Fibroblast of lung (primary cell): ENCODE measurements at regions not wholly inside any gene's neighbourhood (a gene's known extent, or its start where the extent isn't known, plus 50 kb on each side); places are given as distances from the start of the nearest gene placed in this dataset.

Experiments used
- DNase-seq, 2 donors: peaks; one replicate each; pipeline versions ENCODE4 v3.0.0 to v3.0.0-alpha.2; 2010; ENCODE audit warnings: low read depth in 2 of 2
- H2AFZ ChIP-seq: 2 replicates; pipeline ENCODE4 v1.5.1; 2012; ENCODE audit warnings: low read length, control low read depth, inconsistent platforms
- H3K27ac ChIP-seq: 2 replicates; pipeline ENCODE4 v1.5.1; 2011; ENCODE audit warnings: low read length, control low read depth; ENCODE audit not compliant: insufficient read depth
- H3K27me3 ChIP-seq: 2 replicates; pipeline ENCODE4 v1.5.1; 2011; ENCODE audit warnings: mild to moderate bottlenecking, low read length; ENCODE audit not compliant: control insufficient read depth, insufficient read depth
- H3K36me3 ChIP-seq: 2 replicates; pipeline ENCODE4 v1.5.1; 2011; ENCODE audit warnings: low read length; ENCODE audit not compliant: control insufficient read depth, insufficient read depth
- H3K4me1 ChIP-seq: 2 replicates; pipeline ENCODE4 v1.5.1; 2011; ENCODE audit warnings: low read length; ENCODE audit not compliant: control insufficient read depth, insufficient read depth; ENCODE audit errors: extremely low read depth
- H3K4me2 ChIP-seq: 2 replicates; pipeline ENCODE4 v1.5.1; 2011; ENCODE audit warnings: low read length, control low read depth; ENCODE audit not compliant: insufficient read depth; ENCODE audit errors: extremely low read depth
- H3K4me3 ChIP-seq, 4 experiments: fragments of 200-600 bp in 1 of 4; sonication (generic) in 1 of 4; replicated peaks in 1 of 4; 2 replicates each; pipeline ENCODE4 v1.5.1; 2011 to 2016; ENCODE audit warnings: low read length in 4 of 4, low read depth in 3 of 4, mild to moderate bottlenecking in 3 of 4, control low read depth in 2 of 4, inconsistent platforms in 1 of 4, mixed read lengths in 1 of 4; ENCODE audit not compliant: insufficient read depth in 1 of 4; ENCODE audit errors: control extremely low read depth in 1 of 4
- H3K79me2 ChIP-seq: 2 replicates; pipeline ENCODE4 v1.5.1; 2012; ENCODE audit warnings: mild to moderate bottlenecking, low read length, inconsistent platforms; ENCODE audit not compliant: control insufficient read depth, insufficient read depth
- H3K9ac ChIP-seq: 2 replicates; pipeline ENCODE4 v1.5.1; 2011; ENCODE audit warnings: mild to moderate bottlenecking, low read length, control low read depth; ENCODE audit not compliant: insufficient read depth
- H3K9me3 ChIP-seq: 2 replicates; pipeline ENCODE4 v1.5.1; 2012; ENCODE audit warnings: low read depth, low read length; ENCODE audit not compliant: control insufficient read depth, insufficient read depth
- H4K20me1 ChIP-seq: 2 replicates; pipeline ENCODE4 v1.5.1; 2011; ENCODE audit warnings: low read length; ENCODE audit not compliant: control insufficient read depth, insufficient read depth; ENCODE audit errors: extremely low read depth
- CTCF ChIP-seq, 2 donors: IDR thresholded peaks in 1 of 2; conservative IDR thresholded peaks in 1 of 2; 1 replicate in 1 of 2; 2 replicates in 1 of 2; pipeline ENCODE4 v1.5.1; 2011 to 2012; ENCODE audit warnings: low read length in 2 of 2, control low read depth in 1 of 2, inconsistent platforms in 1 of 2, low read depth in 1 of 2, mild to moderate bottlenecking in 1 of 2
- EZH2 ChIP-seq: IDR thresholded peaks from 2 replicates; pipeline ENCODE4 v1.5.1; 2012; ENCODE audit warnings: low read length, control low read depth, mild to moderate bottlenecking; ENCODE audit errors: missing control alignments

- Histone ChIP-seq H3K9ac (no peak overlapping the region), H3K27ac (no peak overlapping the region), H3K4me2 (no peak overlapping the region), H3K27me3 (no peaks in the 10 kb centered on the region), H3K36me3 (no peaks in the 10 kb centered on the region), H2AFZ (no peak overlapping the region), H4K20me1 (no peaks in the 10 kb centered on the region), H3K4me1 (no peaks in the 10 kb centered on the region), H3K79me2 (no peaks in the 10 kb centered on the region), H3K4me3 (no peak overlapping the region), H3K9me3 (no peaks in the 10 kb centered on the region)
- peak; percentile 51 to 62 for DNase-seq
- TF ChIP-seq CTCF (conservative IDR thresholded peaks at IDR 0.05 in 1 of 2, IDR thresholded peaks at IDR 0.05 in 1 of 2; ENCODE audit: low read depth in 1 of 2, low read length in 2 of 2) (no peak), EZH2 (no peak)
These were observed 298.1 kb downstream of the NSUN3 start for GRCh38 chr3:94360987-94361386.

GRCh38 chr3:94362393-94362792, 299.5 kb downstream of the NSUN3 start:
- Histone ChIP-seq H3K4me1 (no peaks in the 10 kb centered on the region), H3K4me3 (no peak overlapping the region), H3K79me2 (no peaks in the 10 kb centered on the region), H3K36me3 (no peaks in the 10 kb centered on the region), H3K9ac (no peak overlapping the region), H4K20me1 (no peaks in the 10 kb centered on the region), H3K9me3 (no peaks in the 10 kb centered on the region), H3K27ac (no peak overlapping the region), H2AFZ (no peak overlapping the region), H3K4me2 (no peak overlapping the region), H3K27me3 (no peaks in the 10 kb centered on the region)
- TF ChIP-seq EZH2 (no peak), CTCF (conservative IDR thresholded peaks at IDR 0.05 in 1 of 2, IDR thresholded peaks at IDR 0.05 in 1 of 2; ENCODE audit: low read depth in 1 of 2, low read length in 2 of 2) (no peak)
- no peak for DNase-seq

GRCh38 chr3:94365006-94365405, 302.1 kb downstream of the NSUN3 start:
- no peak for DNase-seq
- Histone ChIP-seq H3K27me3 (no peaks in the 10 kb centered on the region), H4K20me1 (no peaks in the 10 kb centered on the region), H3K9ac (no peak overlapping the region), H2AFZ (no peak overlapping the region), H3K4me3 (no peak overlapping the region), H3K4me2 (no peak overlapping the region), H3K79me2 (no peaks in the 10 kb centered on the region), H3K4me1 (no peaks in the 10 kb centered on the region), H3K9me3 (no peaks in the 10 kb centered on the region), H3K27ac (no peak overlapping the region), H3K36me3 (no peaks in the 10 kb centered on the region)
- TF ChIP-seq EZH2 (no peak), CTCF (conservative IDR thresholded peaks at IDR 0.05 in 1 of 2, IDR thresholded peaks at IDR 0.05 in 1 of 2; ENCODE audit: low read depth in 1 of 2, low read length in 2 of 2) (no peak)
